ENCODE measurements at regions not wholly inside any gene's neighbourhood (a gene's known extent, or its start where the extent isn't known, plus 50 kb on each side); places are given as distances from the start of the nearest gene placed in this dataset.

GRCh38 chr13:76351541-76352229, 534.5 kb downstream of the KCTD12 start:
- TF ChIP-seq POLR2A (IDR thresholded peaks at IDR 0.05; ENCODE audit: low read depth, low read length) (no peak), TAF1 (IDR thresholded peaks at IDR 0.05; ENCODE audit: borderline replicate concordance, low read depth, low read length) (no peak), POLR2AphosphoS5 (IDR thresholded peaks at IDR 0.05; ENCODE audit: low read depth, low read length) (no peak)
- FAIRE-seq (no peak), DNase-seq (ENCODE audit: insufficient read length) (no peak)

- FAIRE-seq (no peak), DNase-seq (ENCODE audit: insufficient read length) (no peak)
- no peak for TF ChIP-seq POLR2A (IDR thresholded peaks at IDR 0.05; ENCODE audit: low read depth, low read length)
- TF ChIP-seq POLR2AphosphoS5 (IDR thresholded peaks at IDR 0.05; ENCODE audit: low read depth, low read length), result no peak
- no peak for TF ChIP-seq TAF1 (IDR thresholded peaks at IDR 0.05; ENCODE audit: borderline replicate concordance, low read depth, low read length)
These were observed 535.8 kb downstream of the KCTD12 start for GRCh38 chr13:76350399-76350798.

DNA sequence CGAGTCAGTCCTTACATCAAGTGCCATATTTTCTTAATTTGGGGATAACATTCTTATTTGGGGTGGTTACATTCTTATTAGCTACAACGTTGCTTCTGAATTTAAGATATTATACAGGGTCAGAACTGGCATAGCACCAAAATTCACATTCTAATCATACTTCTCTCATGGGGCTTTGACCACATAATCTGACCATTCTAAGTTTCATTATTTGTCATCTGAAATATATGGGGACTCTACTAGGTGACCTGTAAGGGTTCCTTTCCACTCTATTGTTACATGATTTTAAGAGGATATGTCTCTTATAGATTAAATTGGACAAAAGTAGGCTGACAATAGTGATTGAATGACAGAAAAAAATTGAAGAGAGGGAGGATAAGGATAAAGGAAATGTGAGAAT, 536.5 kb downstream of the KCTD12 start:
- TF ChIP-seq POLR2A (IDR thresholded peaks at IDR 0.05; ENCODE audit: low read depth, low read length) (no peak), POLR2AphosphoS5 (IDR thresholded peaks at IDR 0.05; ENCODE audit: low read depth, low read length) (no peak), TAF1 (IDR thresholded peaks at IDR 0.05; ENCODE audit: borderline replicate concordance, low read depth, low read length) (no peak)
- no peak for FAIRE-seq
- DNase-seq (ENCODE audit: insufficient read length), result no peak

GRCh38 chr13:76339649-76340048, 546.6 kb downstream of the KCTD12 start:
- DNase-seq (ENCODE audit: insufficient read length) (no peak), FAIRE-seq (no peak)
- no peak for TF ChIP-seq POLR2A (IDR thresholded peaks at IDR 0.05; ENCODE audit: low read depth, low read length)

DNA sequence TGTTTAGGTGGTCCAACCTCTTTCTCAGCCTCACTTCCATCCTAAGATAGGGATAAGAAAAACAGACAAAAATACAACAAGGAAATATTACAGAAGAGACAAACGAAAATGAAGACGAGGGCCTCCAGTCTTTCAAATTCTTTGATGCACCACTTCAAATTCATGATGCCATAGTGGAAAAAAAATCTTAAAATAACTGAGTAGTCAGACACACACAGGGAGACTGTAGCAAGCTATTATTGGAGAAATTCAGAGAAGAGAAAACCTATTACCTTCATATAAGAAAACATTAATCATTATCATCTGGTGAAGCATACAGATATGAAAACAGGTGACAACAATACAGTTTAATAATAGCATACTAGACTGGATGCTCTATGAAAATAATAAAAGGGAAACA, 548.2 kb downstream of the KCTD12 start:
- no peak for TF ChIP-seq POLR2AphosphoS5 (IDR thresholded peaks at IDR 0.05; ENCODE audit: low read depth, low read length)
- TF ChIP-seq TAF1 (IDR thresholded peaks at IDR 0.05; ENCODE audit: borderline replicate concordance, low read depth, low read length), result no peak
- DNase-seq (ENCODE audit: insufficient read length) (no peak), FAIRE-seq (no peak)

DNA sequence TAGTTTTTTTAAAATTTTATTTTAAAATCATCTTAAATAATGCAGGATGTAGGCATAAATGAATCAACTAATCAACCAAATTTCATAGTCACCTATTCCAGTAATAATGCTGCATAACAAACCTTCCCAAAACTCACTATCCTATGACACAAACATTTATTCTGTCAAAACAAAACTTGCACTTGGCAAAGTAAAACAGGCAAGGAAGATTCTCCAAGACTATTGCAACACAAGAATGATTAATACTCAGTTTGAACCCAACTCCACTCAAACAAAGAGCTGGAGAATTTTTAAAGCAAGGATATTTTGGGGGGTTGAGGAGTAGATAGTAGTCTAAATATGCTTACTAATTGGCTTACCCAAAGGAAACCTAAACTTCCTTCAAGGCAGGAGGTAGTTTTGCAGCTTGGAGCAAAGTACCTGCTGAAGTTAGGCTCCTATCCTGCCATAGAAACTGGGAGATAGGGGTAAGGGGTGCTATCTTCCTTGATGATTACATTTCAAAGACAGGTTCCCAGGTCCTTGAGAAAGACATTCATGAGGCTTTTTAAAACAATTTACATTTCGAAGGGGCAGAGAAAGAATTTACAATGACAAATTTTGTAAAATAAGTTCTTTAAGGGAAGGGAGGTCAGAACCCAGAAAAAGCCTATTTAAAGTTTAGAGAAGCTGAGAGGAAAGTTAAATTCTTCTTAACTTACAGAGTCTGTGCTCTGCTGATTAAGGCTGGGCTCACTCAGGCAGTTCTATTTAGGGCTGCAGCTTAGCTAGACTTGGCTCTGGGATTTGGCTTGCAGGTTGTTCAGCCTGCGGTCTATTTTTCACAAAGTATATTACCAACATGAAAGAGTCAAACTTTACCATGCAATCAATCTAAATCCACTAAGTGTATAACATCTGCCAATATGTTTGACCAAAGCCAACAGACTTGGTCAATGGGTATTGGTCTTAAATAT, 549.0 kb downstream of the KCTD12 start:
- DNase-seq (ENCODE audit: insufficient read length) (no peak), FAIRE-seq (no peak)
- TF ChIP-seq POLR2AphosphoS5 (IDR thresholded peaks at IDR 0.05; ENCODE audit: low read depth, low read length) (no peak), TAF1 (IDR thresholded peaks at IDR 0.05; ENCODE audit: borderline replicate concordance, low read depth, low read length) (no peak), POLR2A (IDR thresholded peaks at IDR 0.05; ENCODE audit: low read depth, low read length) (no peak)

DNA sequence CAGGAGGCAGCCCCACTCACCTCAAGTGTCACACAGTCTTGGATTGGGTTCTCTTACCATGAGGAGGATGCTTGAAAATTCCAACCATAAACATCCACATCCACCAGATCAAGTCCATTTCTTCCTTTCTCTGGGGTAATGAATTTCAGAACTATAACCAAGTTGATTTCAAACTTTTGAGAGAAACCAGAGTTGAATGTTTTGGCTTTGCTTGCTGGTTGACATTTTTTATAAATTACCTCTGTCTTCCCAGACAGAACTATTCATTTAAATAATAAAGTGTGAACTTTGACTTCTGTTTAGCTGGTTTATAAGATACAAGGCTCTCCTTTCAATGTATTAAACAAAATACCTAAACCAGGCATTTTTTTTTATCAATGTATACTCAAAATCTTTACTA, 550.7 kb downstream of the KCTD12 start:
- no peak for TF ChIP-seq POLR2AphosphoS5 (IDR thresholded peaks at IDR 0.05; ENCODE audit: low read depth, low read length)
- TF ChIP-seq TAF1 (IDR thresholded peaks at IDR 0.05; ENCODE audit: borderline replicate concordance, low read depth, low read length), result no peak
- no peak for TF ChIP-seq POLR2A (IDR thresholded peaks at IDR 0.05; ENCODE audit: low read depth, low read length)
- no peak for FAIRE-seq
- no peak for DNase-seq (ENCODE audit: insufficient read length)

- FAIRE-seq (no peak), DNase-seq (ENCODE audit: insufficient read length) (no peak)
- TF ChIP-seq POLR2AphosphoS5 (IDR thresholded peaks at IDR 0.05; ENCODE audit: low read depth, low read length), result no peak
- TF ChIP-seq POLR2A (IDR thresholded peaks at IDR 0.05; ENCODE audit: low read depth, low read length), result no peak
- TF ChIP-seq TAF1 (IDR thresholded peaks at IDR 0.05; ENCODE audit: borderline replicate concordance, low read depth, low read length), result no peak
These were observed 554.1 kb downstream of the KCTD12 start for GRCh38 chr13:76331943-76332712.

DNA sequence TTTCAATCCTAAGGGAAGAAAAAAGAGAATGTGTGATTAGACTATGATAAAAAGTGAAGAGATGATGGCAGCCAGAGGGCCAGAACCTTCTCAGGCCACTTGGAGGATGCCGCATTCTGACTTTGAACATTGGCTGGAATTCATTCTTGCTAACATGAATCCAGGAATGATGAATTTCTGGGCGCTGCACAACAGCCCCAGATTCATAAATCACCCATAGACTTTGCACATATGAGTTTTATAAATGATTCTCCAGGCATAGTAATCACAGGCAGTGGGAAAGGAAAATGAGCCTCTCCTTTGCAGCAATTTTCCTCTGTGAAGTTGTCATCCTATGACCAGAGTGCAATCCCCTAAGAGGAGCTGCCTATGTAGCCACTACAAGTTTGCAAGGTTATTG, 555.4 kb downstream of the KCTD12 start:
- no peak for TF ChIP-seq TAF1 (IDR thresholded peaks at IDR 0.05; ENCODE audit: borderline replicate concordance, low read depth, low read length)
- no peak for TF ChIP-seq POLR2AphosphoS5 (IDR thresholded peaks at IDR 0.05; ENCODE audit: low read depth, low read length)
- no peak for TF ChIP-seq POLR2A (IDR thresholded peaks at IDR 0.05; ENCODE audit: low read depth, low read length)
- no peak for DNase-seq (ENCODE audit: insufficient read length)
- no peak for FAIRE-seq

GRCh38 chr13:76329866-76330580, 556.2 kb downstream of the KCTD12 start:
- TF ChIP-seq POLR2A (IDR thresholded peaks at IDR 0.05; ENCODE audit: low read depth, low read length) (no peak), POLR2AphosphoS5 (IDR thresholded peaks at IDR 0.05; ENCODE audit: low read depth, low read length) (no peak), TAF1 (IDR thresholded peaks at IDR 0.05; ENCODE audit: borderline replicate concordance, low read depth, low read length) (no peak)
- no peak for FAIRE-seq
- DNase-seq (ENCODE audit: insufficient read length), result no peak

DNA sequence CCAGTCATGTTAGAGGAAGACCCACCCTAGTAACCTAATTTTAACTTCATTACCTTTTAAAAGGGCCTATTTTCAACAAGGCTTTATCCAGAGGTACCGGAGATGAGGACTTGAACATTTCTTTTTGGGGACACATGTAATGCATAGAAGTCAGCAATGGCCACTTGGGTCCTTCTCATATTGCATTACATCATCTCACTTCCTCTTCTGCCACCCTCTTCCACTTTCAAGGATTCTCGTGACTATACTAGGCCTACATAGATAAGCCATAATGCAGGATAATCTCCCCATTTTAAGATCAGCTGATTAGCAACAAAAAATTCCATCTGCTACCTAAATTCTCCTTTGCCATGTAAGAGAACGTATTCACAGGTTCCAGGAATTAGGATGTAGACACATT, 557.2 kb downstream of the KCTD12 start:
- no peak for DNase-seq (ENCODE audit: insufficient read length)
- no peak for FAIRE-seq
- TF ChIP-seq POLR2AphosphoS5 (IDR thresholded peaks at IDR 0.05; ENCODE audit: low read depth, low read length), result no peak
- no peak for TF ChIP-seq TAF1 (IDR thresholded peaks at IDR 0.05; ENCODE audit: borderline replicate concordance, low read depth, low read length)
- TF ChIP-seq POLR2A (IDR thresholded peaks at IDR 0.05; ENCODE audit: low read depth, low read length), result no peak
